ENCODE measurements at regions not wholly inside any gene's neighbourhood (a gene's known extent, or its start where the extent isn't known, plus 50 kb on each side); places are given as distances from the start of the nearest gene placed in this dataset.

- H3K27me3 ChIP-seq = no peaks in the 10 kb centered on the region
- no peak overlapping the region for H3K4me3 ChIP-seq
- H3K27ac ChIP-seq = no peak overlapping the region
- TF ChIP-seq POLR2A (IDR thresholded peaks at IDR 0.05) (no peak), CTCF (IDR thresholded peaks at IDR 0.05) (no peak)
- no peaks in the 10 kb centered on the region for H3K9me3 ChIP-seq
- H3K36me3 ChIP-seq = no peaks in the 10 kb centered on the region
- H3K4me1 ChIP-seq = no peaks in the 10 kb centered on the region
- no peak for DNase-seq
Observed at GRCh38 chr12:115700896-115701465, 576.5 kb downstream of the MED13L start.

- H3K4me1 ChIP-seq = no peaks in the 10 kb centered on the region
- no peak for DNase-seq
- TF ChIP-seq CTCF (IDR thresholded peaks at IDR 0.05) (no peak), POLR2A (IDR thresholded peaks at IDR 0.05) (no peak)
- H3K9me3 ChIP-seq = no peaks in the 10 kb centered on the region
- no peak overlapping the region for H3K27ac ChIP-seq
- H3K4me3 ChIP-seq = no peak overlapping the region
- H3K36me3 ChIP-seq = no peaks in the 10 kb centered on the region
- H3K27me3 ChIP-seq = no peaks in the 10 kb centered on the region
Observed at GRCh38 chr12:115700081-115700480, 577.4 kb downstream of the MED13L start.

GRCh38 chr12:115698257-115698656, 579.2 kb downstream of the MED13L start:
- DNase-seq = no peak
- TF ChIP-seq POLR2A (IDR thresholded peaks at IDR 0.05) (no peak), CTCF (IDR thresholded peaks at IDR 0.05) (no peak)
- Histone ChIP-seq H3K9me3 (no peaks in the 10 kb centered on the region), H3K27ac (no peak overlapping the region), H3K4me3 (no peak overlapping the region), H3K36me3 (no peaks in the 10 kb centered on the region), H3K4me1 (no peaks in the 10 kb centered on the region), H3K27me3 (no peaks in the 10 kb centered on the region)

- H3K9me3 ChIP-seq = no peaks in the 10 kb centered on the region
- no peaks in the 10 kb centered on the region for H3K36me3 ChIP-seq
- no peak overlapping the region for H3K27ac ChIP-seq
- no peaks in the 10 kb centered on the region for H3K4me1 ChIP-seq
- no peak for TF ChIP-seq POLR2A (IDR thresholded peaks at IDR 0.05)
- TF ChIP-seq CTCF (IDR thresholded peaks at IDR 0.05) = no peak
- DNase-seq = no peak
- no peaks in the 10 kb centered on the region for H3K27me3 ChIP-seq
- no peak overlapping the region for H3K4me3 ChIP-seq
Observed at GRCh38 chr12:115697340-115697739, 580.2 kb downstream of the MED13L start.

- Histone ChIP-seq H3K36me3 (no peaks in the 10 kb centered on the region), H3K27me3 (no peaks in the 10 kb centered on the region), H3K27ac (no peak overlapping the region), H3K9me3 (no peaks in the 10 kb centered on the region), H3K4me3 (no peak overlapping the region), H3K4me1 (no peaks in the 10 kb centered on the region)
- TF ChIP-seq CTCF (IDR thresholded peaks at IDR 0.05) (no peak), POLR2A (IDR thresholded peaks at IDR 0.05) (no peak)
- no peak for DNase-seq
Observed at GRCh38 chr12:115694564-115694963, 582.9 kb downstream of the MED13L start.

GRCh38 chr12:115693970-115694369, 583.5 kb downstream of the MED13L start:
- DNase-seq = no peak
- Histone ChIP-seq H3K4me3 (no peak overlapping the region), H3K27ac (no peak overlapping the region), H3K9me3 (no peaks in the 10 kb centered on the region), H3K36me3 (no peaks in the 10 kb centered on the region), H3K4me1 (no peaks in the 10 kb centered on the region), H3K27me3 (no peaks in the 10 kb centered on the region)
- no peak for TF ChIP-seq POLR2A (IDR thresholded peaks at IDR 0.05)
- TF ChIP-seq CTCF (IDR thresholded peaks at IDR 0.05) = no peak

All from Peyer's patch (tissue), 4 donors.